Neural progenitor cell (in vitro differentiated cells): ENCODE measurements at regions not wholly inside any gene's neighbourhood (a gene's known extent, or its start where the extent isn't known, plus 50 kb on each side); places are given as distances from the start of the nearest gene placed in this dataset.

ENCODE experiments used
- CTCF ChIP-seq: fragments of 200-600 bp; sonication (generic); IDR thresholded peaks from 2 replicates; pipeline ENCODE4 v1.5.1; 2017; ENCODE audit warnings: antibody characterized with exemption, mild to moderate bottlenecking
- EZH2 ChIP-seq: fragments of 200-600 bp; sonication (generic); IDR thresholded peaks from 2 replicates; pipeline ENCODE4 v1.6.1; 2017; ENCODE audit warnings: antibody characterized with exemption, mild to moderate bottlenecking, moderate library complexity
- EZH2phosphoT487 ChIP-seq: fragments of 200-600 bp; sonication (generic); IDR thresholded peaks from 2 replicates; pipeline ENCODE4 v1.6.1; 2017; ENCODE audit warnings: antibody characterized with exemption

GRCh38 chr10:6346631-6347030 is 143.9 kb downstream of the PFKFB3 start:
- TF ChIP-seq CTCF, result no peak
- no peak for TF ChIP-seq EZH2
- no peak for TF ChIP-seq EZH2phosphoT487
